ACHN (cell line): ENCODE measurements at regions not wholly inside any gene's neighbourhood (a gene's known extent, or its start where the extent isn't known, plus 50 kb on each side); places are given as distances from the start of the nearest gene placed in this dataset.

Experiments
- DNase-seq: peaks from one replicate; pipeline ENCODE4 v3.0.0-alpha.2; 2015
- in situ Hi-C: cut with HindIII; loops from 2 replicates; pipeline ENCODE4 v1.10.0; 2017; ENCODE audit warnings: low sequenced_read_pairs, low pct_ligation_motif_present, low pct_unique_long_range_greater_than_20kb

DNA sequence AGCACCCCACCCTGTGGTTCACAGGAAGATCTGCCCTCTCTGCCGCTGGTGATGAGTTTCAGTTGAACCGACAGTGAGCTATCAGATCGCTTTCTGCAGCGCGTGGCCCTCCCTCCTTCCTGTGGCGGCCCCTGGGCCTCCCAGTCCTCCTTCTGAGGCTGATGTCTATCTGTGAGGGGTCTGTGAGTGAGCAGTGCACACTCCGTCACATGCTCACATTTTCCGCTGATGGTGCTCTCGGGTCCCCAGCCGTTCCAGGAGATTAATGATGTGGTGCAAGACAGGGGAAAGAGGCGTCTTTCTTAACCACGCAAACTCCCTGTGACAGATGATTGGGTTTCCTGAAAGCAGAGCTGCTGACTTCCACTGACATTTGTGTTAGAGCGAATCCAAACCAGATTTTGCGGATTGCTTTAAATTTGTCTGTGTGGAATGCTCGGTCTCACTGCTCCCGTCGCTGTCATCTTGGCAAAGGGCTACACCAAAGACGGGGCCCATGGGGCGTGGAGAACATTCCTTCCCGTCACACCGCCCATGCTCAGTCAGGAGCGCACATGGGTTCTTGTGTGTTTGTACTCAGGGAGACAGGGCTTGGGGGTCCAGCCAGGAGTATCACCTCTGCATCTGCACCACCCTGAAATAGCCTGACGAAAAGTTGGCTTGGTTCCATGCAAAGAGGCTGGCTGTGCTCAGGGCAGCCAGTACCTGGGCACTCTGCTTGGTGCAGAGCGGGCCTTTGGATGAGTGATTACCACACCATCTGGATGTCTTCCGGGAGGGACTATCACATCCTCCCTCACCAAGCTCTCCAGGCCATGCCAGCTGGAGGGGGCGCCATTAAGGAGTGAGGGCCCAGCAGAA is 154.7 kb upstream of the HS6ST1 start:
- DNase-seq: no peak
- in situ Hi-C loops: no loop called here

DNA sequence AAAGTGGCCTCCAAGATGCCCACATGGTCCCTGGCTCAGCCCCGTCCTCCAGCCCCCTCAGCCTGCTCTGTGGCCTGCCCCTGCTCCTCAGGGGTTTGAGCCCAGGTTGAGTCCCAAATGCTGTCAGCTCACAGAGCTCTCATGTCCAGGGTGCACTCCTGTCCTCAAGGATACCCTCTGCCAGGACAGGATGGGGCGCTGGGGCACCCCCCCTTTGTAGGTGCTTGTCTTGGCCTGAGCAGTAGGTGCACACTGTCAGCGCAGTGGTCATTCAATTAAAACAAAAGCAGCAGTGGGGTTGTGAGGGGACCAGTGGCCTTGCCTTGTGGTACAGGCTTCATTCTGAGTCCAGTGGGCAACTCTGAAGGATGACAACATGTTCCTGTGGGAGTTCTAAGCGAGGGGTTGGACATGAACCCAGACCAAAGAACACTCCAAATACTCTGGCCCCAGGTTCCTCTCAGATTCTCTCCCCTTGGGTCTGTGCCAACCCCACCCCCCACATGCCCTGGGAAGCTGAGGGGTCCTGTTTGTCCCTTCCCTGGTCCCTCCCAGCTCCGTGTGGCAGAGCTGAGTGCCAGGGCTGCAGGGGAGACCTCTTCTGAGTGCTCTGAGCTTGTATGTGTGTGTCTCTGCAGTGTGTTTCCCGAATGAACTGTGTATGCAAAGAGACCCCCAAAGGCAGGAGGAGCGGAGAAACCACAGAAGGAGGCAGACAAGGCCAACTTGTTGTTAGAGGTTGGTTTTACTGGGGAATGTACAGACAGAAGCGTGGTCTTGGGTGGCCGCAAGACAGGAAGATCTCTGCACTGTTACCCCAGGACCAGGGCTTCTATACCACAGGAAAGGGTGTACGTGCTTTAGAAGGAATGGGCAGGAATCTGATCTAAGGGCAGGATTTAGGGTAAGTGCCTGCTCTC is 155.6 kb upstream of the HS6ST1 start:
- no peak for DNase-seq
- in situ Hi-C loops: no loop called here

DNA sequence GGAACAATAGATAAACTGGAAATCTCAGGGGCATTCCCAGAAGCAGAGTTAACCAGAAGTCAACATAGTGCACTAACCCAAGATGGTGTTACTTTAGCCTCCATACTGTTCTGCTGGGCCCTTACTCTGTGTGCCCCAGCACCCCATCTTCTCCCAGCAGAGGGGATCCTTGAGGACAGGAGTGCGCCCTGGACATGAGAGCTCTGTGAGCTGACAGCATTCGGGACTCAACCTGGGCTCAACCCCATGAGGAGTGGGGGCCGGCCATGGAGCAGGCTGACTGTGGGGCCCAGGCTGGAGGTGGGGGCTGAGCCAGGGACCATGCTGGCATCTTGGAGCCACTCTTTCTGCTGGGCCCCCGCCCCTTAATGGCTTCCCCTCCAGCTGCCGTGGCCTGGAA is 156.3 kb upstream of the HS6ST1 start:
- no peak for DNase-seq

DNA sequence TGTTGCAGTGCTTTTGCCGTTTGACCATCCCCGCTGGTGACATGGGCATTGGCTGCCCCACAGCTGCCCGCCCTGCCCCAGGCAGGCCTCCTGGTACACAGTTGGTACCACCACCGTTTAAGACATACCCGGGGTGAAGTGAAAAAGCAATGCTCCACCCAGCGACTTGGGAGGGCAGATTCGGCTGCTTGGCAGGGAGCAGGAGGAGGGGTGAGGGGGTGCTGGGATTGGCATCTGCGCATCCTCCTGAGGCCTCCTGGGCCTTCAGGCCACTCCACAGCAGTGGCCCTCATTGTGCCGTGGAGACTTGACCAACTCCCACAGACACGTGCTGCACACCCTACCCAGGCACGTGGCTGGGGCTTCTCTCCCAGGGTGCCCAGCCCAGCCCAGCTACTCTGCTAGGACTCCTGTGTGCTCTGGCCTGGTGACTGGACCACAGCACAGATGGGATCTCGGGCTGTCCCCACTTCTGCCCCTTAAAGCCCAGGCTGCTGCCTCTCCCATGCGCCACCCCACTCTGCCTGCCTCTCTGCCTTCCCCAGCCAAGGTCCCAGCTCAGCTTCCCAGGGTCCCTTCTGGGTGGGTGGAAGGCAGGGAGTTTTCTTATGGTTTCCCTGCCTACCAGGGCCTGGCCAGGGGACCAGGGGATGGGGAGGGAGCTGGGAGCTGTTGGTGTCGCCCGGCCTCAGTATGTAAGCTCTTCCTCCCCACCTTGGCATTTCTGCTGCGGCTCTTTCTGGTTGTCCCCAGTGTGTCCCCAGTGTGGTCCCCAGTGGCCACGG is 157.0 kb upstream of the HS6ST1 start:
- in situ Hi-C loops: no loop called here
- DNase-seq: no peak

More for the DNA sequence above, 156.3 kb upstream of the HS6ST1 start:
- in situ Hi-C loops: no loop called here

GRCh38 chr2:128477026-128477820 is 158.6 kb upstream of the HS6ST1 start:
- DNase-seq: no peak
- in situ Hi-C loops: no loop called here

DNA sequence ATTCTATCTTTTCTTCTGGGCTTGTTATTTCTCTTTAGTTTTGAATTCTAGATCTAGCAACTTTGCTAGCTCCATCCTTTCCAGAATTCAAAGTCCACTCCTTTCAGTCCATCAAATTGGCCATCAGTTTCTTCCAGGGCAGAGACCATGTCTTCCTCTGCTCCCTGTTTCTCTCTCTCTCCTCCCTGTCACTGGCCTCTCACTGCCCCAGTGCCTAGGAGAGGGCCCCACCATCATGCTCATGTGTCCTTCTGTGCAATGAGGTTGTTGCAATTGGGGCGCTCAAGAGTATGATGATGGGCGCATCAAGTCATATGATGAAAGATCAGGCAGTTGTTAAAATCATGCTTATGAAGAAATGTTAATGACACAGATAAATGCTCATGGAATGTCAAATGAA is 159.2 kb upstream of the HS6ST1 start:
- no peak for DNase-seq
- in situ Hi-C loops: no loop called here

DNA sequence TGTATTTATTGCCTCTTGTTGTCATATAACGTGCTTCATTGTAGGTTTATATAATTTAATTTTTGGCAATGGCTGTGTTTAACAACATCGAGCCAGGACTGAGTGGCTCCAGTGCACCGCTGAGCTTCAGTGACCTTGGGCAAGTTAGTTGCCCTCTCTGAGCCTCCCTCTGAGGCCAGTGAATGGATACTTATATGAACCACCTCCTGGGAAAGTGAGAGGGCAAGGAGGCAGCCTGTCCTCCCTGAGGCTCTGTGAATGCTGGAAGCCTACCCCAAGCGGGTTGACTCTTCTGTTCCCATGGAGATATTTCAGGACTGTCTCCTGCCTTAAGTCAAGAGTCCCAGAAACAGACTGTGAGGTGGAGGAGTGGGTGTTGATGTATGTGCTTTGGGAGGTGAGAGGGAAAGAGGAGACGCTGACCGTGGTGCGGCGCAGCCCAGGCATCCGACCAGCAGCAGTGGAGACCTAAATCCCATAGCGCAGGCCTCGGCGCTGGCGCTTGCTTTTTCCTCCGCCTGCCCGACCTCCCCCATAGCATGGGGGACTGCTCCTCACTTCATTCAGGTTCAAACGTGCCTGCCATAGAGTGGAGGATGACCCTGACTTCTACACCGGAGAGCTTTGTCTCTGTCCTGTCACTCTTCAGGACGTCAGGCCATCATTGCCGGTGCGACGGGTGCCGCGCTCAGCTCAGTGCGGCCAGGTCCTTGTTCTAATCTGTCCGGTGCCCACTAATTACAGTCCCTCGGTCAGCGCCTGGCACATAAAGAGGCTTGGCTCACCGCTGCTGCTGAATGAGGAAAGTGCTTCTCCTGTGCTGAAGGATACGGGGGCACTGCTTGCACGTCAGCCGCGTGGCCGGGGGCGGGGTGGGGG is 167.3 kb upstream of the HS6ST1 start:
- no peak for DNase-seq
- in situ Hi-C loops: no loop called here

DNA sequence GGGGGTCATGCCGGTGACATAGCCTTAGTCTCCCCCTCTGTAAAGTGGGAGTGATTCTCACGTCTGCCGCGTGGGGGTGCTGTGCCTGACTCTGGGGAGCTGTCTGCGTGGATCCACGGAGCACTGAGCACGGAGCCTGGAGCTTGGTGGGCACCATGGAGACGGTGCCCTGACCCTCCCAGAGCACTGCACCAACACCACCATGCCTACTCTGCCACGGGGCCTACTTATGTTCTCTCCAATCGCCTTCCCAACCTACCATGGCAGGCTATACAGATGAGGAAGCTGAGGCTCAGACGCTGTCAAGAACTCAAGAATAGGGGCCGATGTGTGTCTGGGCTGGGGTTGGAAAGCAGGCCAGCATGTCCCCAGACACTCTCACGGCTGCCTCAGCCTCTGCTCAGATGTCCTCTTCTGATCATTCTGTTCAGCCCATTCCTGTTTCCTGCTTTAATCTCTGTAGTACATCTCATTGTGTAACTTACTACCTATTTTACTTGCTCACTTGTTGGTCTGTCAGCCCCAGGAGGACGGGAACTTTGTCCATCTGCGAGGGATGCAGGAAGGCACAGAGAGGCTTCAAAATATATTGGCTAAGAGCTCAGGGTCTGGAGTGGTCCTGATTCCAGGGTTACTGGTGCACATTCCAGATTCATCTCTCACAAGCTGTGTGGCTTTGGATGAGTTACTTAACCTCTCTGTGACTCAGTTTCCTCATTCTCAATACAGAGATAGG is 168.1 kb upstream of the HS6ST1 start:
- no peak for DNase-seq
- in situ Hi-C loops: no loop called here

DNA sequence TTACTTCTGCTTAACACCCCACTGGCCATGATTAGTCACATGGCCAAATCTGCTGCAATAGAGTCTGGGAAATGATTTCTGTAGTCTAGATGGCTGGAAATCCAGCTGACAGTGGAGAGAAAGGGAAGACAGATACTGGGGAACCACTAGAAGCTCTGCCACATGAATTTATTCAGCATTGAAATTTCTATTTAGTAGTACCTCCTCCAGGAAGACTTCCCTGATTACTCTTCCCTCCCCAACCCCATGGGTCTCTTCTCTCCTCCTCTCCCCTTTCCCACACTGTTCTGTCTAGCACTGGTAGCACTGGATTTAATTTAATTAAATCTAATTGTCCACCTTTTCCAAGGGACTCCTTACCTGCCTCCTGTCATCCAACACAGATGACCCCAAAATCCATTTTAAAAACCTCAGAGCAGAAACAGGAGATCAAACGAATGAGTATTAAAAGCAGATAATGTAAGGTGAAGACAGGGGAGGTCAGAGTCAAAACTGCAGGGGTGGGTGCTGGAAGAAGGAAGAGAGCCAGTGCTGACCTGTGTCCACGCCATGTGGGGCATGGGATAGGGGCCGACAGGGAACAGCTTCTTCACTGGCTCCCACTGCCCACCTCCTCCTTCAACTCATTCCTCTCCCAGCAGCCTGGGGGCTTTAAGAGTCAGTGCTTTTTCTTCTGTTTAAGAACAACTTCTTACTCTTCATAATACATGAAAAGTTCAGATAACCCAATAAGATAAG is 169.2 kb upstream of the HS6ST1 start:
- in situ Hi-C loops: no loop called here
- no peak for DNase-seq

GRCh38 chr2:128488434-128488833 is 169.8 kb upstream of the HS6ST1 start:
- in situ Hi-C loops: no loop called here
- DNase-seq: no peak

DNA sequence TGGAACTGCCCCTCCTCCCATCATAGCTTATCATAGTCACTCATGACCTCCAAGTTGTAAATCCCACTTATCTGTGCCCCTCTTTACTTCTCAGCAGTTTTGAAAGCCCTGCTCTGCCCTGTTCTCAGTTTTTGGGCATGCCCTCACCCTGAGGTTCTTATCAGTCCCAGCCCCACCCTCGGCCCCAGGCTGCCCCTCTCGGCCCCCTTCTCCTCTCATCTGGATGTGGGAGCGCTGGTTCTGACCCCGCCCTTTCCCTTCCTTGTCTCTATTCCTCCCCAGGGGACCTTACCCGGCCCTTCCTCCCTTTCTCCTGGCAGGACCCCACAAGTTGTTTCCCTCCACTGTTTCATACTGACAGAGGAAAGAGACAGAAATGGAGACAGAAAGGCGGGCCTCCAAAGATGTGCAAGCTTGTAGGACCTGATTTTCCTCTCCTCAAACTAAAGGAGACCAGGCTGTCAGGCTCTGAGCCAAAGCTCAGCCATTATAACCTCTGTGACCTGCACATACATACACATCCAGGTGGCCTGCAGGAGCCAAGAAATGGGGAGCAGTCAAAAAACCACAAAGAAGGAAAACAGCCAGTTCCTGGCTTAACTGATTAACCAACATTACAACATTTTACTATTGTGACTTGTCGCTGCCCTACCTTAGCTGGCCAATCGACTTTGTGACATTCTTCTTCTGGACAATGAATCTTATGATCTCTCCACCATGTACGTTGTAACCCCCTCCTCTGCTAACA is 171.0 kb upstream of the HS6ST1 start:
- in situ Hi-C loops: no loop called here
- no peak for DNase-seq

- DNase-seq: no peak
- in situ Hi-C loops: no loop called here
Observed at GRCh38 chr2:128490321-128490720, 171.7 kb upstream of the HS6ST1 start.

DNA sequence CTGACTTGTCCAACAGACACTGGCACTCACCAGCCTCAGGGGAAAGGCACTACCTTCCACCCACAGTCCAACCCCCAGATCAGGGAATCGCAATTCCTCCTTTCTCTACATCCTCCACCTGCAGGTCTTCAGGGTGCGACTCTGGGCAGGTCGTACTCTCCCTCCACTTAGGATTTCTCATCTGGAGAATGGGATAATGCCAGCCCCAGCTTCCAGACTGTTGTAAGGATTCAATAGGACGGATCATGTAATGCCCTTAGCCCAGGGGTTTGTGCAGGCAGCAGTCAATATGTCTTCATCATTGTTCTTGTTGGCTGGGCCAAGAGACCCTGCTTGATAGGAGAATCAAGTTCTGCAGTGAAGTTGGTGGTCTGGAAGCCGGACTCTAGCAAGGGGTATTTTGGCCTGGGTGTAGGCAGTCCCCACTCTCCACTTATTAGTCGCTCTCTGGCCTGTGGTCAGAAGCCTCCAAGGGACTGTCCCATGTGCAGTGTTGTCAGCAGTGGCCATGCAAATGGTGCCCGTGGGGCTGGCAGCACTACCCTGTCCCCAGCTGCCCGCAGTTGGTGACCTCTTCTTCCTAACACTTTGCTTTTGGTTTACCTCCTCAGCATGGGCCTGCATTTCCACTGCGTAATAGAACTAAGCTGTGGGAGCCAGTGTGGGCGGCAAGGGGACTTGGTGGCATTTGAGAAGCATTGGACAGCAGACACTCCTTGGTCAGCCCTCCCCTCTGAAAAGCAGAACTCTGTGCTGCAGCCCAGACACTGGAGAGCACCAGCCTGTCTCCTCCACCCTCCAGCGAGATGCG is 172.4 kb upstream of the HS6ST1 start:
- no peak for DNase-seq

GRCh38 chr2:128491692-128492244 is 173.1 kb upstream of the HS6ST1 start:
- in situ Hi-C loops: no loop called here
- no peak for DNase-seq

More for the DNA sequence above, 172.4 kb upstream of the HS6ST1 start:
- in situ Hi-C loops: no loop called here
